HG02571 (cell line): ENCODE measurements at regions not wholly inside any gene's neighbourhood (a gene's known extent, or its start where the extent isn't known, plus 50 kb on each side); places are given as distances from the start of the nearest gene placed in this dataset.
"Not testable (repeated sequence)": the region's sequence is repeated elsewhere in the genome, so short reads cannot be mapped to it uniquely, and the experiment has no call there.

Source experiments
- ATAC-seq: cut with Tn5 transposase; IDR thresholded peaks from one replicate; pipeline ENCODE4 v1.9.1; 2021; ENCODE audit warnings: mild to moderate bottlenecking, moderate library complexity; ENCODE audit not compliant: unreplicated experiment

DNA sequence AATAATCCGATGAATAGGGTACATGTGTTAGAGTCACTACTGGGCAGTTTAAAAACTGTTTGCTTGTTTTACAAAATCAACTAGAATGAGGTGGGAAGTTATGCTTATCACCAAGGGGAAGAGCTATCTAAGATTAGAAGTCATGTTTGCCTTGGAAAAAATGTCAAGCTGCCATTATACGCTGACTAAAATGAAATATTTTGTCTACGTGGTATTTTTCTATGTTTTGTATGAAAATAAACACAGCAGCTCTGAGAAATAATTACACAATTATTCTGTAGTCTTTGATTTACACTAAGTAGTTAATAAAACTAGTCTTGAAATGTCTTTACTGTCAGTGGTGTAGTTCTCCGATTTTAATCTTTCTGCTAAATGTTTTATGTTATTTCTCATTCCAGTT is 241.9 kb upstream of the TARS1 start:
- no peak for ATAC-seq

DNA sequence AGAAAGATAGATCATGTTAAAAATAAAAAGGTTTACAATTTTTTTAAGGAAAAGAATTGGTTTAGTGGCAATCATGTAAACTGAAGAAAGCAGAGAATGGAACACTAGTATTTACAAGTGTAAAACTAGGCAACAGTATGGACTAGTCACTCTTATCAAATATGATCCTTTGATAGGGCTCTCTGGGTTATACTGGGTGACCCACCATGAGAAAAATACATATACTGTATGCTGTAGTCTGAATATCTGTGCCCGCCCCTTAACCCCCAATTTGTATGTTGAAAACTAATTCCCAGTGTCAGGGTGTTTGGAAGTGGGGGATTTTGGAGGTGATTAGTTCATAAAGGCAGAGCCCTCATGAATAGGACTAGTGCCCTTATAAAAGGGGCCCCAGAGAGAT is 236.8 kb upstream of the TARS1 start:
- ATAC-seq: no peak

DNA sequence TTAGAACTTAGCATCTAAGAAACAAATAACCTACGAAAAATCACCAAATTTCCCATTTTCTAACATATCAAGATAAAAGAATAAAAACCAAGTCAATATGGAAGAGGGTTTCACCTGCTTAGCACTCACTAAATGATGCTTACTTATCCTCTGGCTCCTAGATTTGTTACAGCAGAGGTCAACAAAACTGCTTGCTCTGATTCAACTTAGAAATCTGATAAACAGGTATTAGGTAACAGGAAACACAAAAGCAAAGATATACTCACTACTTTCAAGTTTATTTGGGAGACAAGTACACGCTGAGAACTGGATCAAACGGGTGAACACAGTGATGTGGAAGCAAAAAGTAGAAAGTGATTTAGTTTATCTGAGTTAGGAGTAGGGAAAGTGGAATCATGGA is 235.7 kb upstream of the TARS1 start:
- no peak for ATAC-seq

DNA sequence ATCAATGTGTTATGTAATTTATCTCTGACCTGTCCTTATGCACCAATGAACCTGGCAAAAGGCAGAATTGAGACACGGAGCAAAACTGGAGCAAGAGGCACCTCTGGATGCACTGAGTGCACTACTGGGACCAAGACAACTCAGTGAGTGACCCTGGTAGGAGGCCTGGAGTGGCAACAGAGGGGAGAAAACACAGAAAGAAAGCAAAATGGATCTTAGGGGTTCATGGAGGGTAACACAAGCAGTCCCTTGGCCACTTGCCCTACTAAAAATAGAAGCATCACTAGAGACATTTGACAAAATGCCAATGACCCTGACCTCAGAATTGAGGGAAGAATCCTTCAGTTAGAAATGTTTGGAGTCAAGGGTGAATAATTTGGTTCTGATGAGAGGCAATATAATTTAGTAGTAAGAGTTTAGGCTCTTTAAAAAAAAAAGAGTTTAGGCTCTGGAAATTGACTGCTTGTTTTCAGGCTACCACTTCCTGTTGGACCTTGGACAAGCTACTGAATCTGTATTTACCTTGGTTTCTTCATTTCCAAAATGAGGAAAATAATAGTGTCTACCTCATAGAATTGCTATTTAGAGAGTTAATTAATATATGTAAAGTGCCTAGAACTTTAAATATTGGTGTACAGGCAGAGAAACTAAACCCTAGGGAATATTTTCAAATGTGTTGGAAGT is 234.9 kb upstream of the TARS1 start:
- no peak for ATAC-seq

DNA sequence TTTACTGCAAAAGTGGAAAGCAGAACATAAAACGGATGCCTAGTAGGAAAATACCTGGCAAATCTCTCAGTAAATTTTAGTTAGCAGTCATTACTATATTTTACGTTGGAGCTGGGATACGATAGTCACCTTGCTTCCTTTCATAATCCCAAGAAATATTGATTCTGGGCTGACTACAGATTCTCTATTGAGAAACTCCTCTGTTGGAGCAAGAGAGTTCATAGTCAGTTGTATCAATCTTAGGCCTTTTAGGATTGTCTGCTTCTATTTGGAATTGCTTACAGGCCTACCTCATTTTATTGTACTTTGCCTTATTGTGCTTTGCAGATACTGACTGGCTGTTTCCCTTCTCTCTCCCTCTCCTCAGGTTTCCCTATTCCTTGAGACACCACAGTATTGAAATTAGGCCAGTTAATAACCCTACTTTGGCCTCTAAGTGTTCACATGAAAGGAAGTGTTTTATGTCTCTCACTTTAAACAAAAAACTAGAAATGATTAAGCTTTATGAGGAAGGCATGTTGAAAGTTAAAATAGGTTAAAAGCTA is 233.7 kb upstream of the TARS1 start:
- no peak for ATAC-seq

DNA sequence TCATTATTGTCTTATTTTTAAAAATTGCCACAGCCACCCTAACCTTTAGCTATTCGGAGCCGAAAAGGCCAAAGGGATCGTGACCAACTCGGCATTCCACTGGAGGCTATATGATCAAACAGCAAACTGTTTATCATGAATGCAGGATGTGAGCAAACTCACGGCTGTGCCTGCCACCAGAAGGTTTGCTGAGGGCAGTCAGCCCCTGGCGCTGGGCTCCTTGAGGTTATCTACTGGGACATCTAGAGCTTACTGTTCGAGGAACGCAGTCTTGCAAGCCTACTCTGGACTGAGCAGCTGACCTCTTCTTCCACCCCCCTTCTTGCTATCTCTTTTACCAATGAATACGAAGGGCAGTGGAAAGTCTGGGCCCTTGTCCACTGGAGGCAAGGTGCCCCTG is 231.5 kb upstream of the TARS1 start:
- no peak for ATAC-seq

DNA sequence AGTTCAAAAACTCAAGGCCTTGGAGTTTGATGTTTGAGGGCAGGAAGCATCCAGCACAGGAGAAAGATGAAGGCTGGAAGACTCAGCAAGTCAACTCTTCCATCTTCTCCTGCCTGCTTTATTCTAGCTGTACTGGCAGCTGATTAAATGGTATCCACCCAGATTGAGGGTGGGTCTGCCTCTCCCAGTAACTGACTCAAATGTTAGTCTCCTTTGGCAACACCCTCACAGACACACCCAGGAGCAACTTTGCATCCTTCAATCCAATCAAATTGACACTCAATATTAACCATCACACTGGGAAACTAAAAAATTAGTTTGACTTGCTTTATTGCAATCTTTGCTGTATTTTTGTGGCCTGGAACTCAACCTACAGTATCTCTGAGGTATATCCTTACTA is 230.5 kb upstream of the TARS1 start:
- not testable (repeated sequence) for ATAC-seq

DNA sequence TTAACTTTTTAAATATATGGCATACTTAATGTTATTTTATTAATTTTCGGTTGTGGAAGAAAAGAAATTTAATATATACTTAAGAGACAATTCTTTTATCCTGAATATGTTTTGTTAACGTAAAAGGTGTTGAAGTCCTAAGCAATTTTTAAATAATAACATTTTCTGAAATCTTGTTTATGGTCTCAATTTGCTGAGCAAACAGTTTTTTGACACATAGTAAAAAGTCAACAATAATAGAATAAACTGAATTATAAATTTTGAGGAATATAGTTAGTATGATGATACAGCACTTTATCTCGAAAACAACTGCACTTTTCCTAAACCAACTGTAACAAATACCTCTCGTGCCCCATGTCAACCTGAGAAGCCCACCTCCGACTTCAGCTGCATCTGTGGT is 229.8 kb upstream of the TARS1 start:
- no peak for ATAC-seq

DNA sequence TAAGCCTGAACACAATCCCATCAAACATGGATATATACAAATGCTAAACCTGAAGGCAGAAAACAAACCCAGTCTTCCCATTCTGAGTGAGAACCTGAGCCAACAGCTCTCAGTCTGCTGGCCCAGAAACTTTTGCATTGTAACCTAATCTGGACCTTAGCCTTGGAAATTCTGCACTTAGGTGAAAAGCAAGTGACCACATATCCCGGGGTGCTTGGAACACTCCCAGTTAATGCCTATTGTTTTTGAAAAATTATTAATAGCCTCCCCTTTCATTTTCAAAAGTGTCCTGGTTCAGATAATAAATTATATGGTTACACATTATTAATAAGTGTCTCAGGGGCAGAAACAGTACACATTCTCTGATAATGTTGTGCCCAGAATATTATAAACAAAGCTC is 228.3 kb upstream of the TARS1 start:
- ATAC-seq: no peak

DNA sequence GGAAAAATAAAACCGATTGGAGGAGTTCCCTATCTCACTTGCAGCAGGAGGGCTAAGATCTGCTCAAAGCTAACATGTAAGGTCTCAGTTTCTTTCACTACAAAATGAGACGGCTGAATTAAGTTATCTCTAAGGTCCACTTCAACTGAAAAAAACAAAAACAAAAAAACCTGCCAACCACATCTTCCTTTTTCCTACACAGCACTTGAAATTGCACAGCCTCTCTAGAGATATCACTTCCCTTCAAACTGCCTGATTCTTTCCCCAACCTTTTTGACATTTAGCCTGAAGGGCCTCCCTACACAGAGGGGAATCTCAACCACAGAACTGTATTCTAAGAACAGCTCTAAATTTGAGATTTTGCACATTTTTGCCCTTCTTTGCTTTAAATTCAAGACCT is 227.9 kb upstream of the TARS1 start:
- ATAC-seq: no peak

DNA sequence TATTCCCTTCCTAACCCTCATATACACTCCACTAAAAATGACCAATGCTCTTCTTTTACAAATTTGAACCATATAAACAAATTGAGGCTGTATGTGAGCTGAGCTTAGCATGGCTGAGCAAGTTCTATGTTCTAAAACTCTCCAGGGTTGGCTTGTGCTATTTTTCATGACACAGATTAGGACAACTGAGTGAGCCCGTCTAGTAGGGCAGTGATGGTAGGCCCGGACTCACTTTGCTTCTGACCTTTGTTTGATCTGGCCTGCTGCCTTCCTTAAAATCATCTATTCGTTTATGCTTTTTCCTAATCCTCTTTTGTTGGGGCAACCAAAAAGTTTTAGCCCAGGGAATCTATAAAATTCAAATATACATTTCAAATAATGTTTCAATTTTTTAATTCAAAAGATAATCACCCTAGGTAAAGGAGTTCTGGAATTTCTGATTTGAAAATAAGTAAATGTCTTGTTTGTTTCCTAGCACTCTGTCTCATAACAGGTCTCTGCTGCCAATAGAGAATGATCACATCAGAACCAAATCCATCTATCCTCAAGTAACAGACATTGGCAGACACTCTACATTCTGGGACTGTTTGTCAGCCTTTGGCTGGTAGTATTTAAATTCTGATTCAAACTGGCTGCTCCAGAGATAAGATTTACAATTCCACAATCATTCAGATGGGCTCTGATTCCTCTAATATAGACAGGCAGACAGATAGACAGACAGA is 217.0 kb upstream of the TARS1 start:
- no peak for ATAC-seq

DNA sequence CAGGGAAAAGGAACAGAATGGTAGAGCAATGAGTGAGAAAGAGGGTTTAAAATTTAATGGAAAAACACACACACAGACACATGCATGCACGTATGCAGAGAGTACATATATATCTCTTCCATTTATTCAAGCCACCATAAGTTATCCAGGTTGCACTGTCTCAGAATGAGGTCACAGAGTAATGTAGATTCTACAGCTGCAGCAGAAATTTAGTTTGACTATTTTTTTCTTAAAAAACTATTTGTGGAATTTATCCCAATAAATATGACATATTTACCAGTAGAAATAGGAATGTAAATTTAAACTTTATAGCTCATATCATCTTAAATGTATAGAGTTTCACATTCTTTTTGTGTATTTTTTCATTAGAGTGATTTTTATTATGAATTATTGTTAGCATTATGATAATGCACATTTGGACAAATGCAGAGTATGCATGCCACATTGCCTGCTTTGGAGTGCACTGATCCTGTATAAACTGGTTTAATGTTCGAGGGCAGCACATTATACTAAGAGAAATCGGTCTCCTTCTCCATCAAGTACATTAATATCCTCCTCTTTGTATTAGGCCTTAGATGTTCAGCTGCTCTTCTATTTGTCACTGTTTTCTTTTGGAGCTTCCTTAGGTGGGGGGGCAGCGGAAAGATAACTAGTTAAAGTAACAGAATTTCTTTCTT is 216.3 kb upstream of the TARS1 start:
- no peak for ATAC-seq

DNA sequence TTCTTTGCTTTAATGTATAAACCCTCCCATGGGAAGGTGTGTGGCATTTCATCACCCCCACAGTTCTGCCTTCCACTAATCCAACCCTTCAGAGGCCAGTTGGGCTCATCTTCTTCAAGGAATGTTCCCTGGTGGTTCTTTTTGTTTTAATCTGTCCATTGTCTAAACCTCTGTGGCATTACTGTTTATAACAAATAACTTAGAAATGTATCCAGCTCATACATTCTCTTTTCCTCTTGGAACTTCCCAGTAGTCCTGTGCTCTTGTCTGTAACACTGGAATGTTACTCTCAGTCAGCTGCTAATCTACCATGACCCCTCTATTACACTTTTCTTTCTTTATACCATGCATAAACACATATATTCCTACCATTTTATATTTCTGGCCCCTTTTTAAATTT is 213.5 kb upstream of the TARS1 start:
- no peak for ATAC-seq

DNA sequence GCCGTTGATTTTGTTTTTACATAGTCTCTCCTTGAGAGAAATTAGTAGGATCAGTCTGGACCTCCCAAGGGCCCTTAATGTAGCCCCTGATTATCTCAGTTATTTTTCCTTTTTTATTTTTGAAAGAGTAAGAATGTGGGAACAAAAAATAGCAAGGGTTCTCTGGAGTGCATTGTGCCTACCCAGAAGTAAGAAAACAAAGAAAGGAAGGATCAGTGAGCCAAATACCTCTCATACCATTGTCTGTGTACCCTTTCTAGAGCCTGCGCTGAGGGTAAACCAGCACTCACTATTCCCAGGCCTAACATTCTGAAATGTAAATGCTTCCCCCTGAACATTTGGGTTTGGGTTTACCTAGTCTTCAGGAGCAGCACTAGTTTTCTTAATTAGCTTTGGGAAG is 213.0 kb upstream of the TARS1 start:
- no peak for ATAC-seq

DNA sequence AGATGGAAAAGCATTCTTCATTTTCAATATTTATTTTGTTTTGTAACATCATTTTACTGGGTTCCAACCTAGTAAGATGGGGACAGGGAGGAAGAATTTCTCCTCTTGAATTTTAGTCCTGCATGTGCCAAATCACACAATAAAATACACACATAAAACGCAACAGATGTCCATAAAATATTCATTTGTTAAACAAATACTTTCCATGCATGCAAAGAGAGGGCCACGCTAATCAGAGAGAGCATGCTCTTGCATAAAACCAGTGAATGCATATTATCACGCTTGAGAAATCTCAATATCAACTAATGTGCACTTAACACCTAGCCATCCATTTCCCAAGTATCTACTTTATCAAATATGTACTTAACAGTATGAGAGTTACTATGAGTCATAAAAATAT is 212.6 kb upstream of the TARS1 start:
- ATAC-seq: no peak

DNA sequence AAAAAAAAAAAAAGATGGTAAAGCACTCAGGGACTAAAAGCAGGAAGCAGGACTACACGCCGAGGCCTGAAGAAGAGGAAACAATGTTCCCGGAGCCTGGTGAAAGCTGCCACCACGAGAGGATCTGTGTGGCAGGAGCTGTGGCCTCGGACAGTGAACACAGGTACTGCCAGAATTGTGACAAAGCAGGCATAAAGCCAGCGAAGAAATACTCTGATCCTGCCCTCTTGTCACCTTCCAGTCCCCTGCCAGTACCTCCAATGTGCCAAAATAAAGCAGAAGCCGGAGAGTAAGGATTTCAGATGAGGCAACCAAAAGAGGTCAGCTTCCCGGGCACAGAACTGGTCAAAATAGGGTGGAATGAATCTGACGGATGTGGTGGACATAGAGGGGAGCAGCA is 211.5 kb upstream of the TARS1 start:
- ATAC-seq: no peak

DNA sequence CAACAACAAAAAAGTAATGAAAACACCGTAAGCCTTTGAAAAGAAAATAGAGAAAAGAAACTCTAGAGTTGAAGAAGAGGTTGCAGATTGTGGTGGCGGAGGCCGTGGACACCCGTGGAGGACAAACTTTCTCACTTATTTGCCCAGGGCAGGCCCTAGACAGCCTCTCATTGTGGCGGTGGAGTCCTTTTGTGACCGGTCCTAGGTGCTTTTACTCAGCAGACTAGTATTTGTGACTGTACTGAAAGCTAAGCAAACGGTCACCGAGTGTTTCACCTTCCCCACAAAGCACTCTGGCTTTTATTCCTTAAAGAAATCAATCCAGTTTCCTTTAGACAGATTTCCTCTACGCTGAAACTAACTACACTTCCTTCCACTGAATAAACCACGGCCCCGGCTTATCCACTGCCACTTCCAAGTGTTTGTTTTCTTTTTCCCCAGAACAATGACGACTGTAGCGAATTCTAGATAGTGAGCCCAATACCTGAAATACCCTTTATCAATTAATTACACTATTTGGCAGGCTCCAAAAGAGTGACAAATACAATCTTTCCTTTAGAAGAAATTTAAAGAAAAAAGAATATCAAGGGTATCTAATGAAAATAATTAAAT is 210.2 kb upstream of the TARS1 start:
- no peak for ATAC-seq

DNA sequence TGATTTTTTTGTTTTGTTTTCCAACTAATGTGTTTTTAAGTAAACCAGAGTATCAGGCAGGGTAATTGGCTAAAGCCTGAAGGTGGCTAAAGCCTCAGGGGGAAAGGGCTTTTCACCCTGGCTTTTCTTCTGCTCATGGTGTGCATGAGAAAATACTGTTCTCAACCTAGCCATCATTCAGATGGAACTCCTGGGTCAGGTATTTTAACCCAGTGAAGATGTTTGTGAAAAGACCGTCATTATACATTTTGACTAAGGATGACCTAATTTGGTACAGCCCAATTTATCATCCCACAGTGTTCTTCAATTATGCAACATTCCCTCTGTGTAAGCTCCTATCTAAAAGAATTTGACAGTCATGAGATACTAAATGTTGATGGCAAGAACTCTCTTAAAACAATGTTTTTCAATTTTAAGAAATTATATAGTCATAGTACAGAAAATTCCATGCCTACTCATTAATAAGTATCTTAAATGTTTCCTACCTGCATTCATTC is 209.5 kb upstream of the TARS1 start:
- ATAC-seq: no peak

DNA sequence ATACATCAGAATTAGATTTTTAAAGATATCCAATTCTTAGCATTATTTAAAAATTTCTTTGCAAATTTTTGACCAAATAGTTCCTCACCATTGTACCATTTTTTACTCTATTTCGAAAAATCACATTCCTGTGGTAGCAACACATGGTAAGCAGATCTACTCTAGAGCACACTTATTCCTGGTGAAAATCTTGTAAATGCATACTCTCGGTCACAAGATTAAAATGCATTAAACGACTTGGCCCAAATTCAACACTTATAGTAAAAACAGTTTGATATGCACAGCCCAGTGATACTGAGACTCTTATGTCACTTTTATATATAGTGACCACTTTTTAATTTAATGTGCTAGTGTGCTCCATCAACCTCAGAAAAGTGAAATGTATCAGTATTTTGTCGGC is 208.8 kb upstream of the TARS1 start:
- ATAC-seq: no peak

DNA sequence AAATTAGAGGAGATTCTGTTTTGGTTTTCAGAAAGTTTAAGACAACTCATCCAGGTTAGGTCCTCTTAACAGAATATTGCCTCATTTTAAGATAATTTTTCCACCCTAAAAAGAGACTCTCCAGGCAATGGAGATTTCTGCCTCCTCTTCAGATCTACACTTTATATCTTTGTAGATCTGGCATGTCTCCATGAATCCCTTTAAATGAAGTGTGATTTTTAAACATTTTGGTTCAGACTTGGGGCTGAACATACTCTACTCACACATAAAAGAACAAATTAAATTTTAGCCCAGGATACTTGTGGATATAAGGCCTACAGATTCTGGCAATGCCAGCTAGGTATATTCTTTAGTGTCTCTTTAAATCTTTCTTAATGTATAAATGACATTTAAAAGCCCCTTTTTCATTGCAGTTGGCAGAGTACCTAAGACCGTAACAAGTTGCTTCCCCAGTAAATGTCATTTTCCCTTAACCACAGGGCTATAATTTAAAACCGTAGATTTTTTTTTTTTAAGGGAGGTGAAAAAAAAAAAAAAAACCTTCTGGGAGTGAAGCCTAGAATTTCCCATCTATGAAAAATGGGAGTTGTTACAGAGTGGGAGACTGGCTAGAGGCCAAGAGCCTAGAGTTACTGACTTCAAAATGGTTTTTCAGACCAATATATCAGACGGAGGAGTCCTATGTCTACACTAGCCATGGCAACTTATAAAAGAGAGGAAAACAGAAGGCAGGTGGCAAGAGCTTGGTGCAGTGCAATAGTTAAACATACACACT is 207.8 kb upstream of the TARS1 start:
- ATAC-seq: no peak

DNA sequence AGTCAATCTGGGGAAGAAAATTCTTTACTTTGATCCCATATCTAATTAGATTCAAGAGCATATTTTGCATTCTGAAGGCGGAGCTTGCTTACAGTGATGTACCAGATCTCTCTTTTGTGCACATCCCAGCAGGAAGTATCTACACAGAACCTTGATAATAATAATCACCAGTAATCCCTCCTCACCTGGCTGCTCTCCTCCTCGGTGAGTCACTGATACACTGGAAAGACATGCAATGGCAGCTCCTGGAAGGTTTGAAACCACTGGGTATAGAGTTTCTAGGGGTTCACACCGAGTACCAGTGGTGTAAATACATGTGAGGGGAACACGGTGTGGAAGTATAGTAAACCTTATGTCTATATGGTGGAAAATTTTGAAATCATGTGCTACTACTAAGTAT is 205.5 kb upstream of the TARS1 start:
- ATAC-seq: no peak
